NCI-H2196 (cell line): ENCODE measurements at regions not wholly inside any gene's neighbourhood (a gene's known extent, or its start where the extent isn't known, plus 50 kb on each side); places are given as distances from the start of the nearest gene placed in this dataset.

Experiments used
- DNase-seq: peaks from one replicate; lab custom pipeline; 2025; ENCODE audit not compliant: unreplicated experiment; lab: John Stamatoyannopoulos, UW

DNA sequence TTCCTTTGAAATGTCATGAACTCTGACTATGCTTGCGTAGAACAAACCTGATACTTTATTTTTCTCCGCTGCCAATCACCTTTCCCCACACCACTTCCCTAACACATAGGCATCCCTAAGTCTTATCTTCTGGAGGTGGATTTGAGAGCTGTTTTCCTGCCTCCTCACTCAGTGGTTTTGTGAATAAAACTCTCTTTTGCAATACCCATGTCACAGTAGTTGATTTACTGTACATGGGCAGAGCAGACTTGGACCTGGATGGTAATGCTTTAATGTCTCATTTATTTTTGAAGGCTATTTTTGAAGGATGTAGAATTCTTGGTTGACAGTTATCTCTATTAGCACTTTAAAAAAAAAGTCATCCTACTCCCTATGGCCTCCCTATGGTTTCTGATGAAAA lies 881.8 kb downstream of the SLITRK5 start:
- DNase-seq: no peak

DNA sequence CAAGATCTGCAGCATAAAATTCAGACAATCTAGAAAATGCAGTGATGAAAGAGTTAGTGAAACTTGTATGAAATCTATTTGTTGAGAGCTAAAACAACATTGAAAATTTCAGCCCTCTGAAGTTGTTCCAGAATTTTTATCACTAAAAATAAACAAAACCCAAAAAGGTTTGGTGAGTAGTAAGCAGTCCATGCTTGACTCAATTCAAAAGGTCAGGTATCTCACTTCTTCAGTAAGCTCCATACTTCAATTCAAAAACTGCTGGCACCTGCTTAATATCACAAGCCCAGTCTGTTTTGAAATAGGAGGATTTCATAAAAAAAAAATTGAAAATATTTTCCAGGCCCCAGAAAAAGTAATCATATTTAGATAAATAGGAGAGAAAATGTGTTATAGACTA lies 894.4 kb downstream of the SLITRK5 start:
- no peak for DNase-seq

DNA sequence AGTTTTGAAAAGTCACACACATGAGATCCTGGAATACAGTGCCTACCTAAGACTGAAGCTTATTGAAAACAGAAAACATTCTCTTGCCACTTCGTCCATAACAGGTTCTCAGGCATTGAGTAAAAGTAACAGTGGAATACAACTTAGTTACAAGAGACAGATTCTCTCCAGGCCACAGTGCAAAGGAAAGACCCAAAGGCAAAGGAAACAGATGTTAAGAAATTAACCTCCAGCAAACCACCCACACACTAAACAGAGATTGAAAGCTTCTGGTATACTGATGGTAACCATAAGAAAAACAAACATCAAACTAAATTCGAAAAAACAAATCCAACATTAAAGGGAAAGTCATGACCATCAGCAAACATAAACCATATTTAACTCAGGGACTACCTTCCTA lies 914.7 kb downstream of the SLITRK5 start:
- DNase-seq: no peak

DNA sequence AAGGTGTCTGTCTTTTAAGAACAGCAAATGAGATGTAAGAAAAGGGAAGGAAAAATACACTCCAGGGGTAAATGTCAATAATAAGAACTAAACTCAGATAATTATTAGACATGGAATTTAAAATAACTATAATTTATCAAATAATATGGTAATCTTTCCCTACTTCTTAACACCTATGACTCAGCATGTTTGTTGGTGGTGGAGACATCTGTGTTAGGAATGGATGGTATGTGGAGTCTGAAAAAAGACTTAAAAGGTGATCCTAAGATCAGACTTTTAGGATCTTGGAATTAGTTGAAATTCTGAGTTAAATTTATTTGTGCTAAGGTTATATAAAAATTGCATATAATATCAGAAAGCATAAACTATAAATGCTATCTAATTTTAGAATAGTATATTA lies 915.1 kb downstream of the SLITRK5 start:
- DNase-seq: no peak

DNA sequence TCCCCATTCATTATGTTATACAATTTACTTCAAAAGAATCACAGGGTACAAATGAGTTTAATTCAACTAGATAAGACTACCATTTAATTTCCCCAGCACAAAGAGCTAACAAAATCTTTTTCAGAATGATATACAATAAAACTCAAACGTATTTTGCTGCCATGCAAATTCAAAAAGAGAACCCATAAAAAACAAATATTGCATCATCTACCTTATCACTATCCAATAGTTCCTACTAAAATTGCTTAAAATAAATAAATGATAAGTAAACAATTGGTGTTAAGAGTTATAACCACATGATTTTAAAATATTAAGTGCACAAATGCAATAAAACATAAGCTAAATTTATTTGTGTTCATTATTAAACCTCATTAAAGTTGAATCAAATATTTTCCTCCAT lies 919.4 kb downstream of the SLITRK5 start:
- DNase-seq: no peak

DNA sequence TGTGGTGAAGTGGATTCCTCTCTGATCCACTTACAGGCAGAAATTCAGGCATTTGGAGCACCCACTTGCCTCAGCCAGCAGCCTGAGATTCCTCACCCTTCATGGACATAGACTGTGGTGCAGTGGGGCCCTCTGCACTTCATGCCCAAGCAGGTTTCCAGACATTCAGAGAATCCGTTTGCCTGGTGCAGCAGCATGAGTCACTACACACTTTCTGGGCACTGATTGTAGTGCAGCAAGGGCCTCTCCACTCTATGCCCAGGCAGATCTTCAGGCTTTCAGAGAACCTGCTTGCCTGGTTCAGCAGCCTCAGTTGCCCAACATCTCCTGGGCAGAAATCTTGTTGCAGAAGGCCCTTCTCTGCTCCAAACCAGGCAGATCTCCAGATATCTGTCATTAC lies 920.9 kb downstream of the SLITRK5 start:
- no peak for DNase-seq

DNA sequence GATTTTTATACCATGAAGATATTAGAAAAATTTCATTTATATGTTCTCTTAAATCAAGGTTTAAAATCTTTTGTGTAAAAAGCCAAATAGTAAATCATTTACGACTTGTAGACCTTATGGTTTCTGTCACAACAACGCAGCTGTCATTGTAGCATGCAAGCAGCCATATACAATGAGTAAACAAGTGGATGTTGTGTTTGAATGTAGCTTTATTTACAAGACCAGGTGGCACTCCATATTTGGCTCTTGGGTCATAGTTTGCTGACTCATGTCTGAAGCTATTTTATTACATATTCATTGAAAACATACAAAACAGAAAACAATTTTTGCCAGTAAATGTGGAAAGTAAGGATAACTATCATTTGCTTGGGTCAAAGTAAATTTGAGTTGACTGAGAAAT lies 930.8 kb downstream of the SLITRK5 start:
- DNase-seq: no peak

DNA sequence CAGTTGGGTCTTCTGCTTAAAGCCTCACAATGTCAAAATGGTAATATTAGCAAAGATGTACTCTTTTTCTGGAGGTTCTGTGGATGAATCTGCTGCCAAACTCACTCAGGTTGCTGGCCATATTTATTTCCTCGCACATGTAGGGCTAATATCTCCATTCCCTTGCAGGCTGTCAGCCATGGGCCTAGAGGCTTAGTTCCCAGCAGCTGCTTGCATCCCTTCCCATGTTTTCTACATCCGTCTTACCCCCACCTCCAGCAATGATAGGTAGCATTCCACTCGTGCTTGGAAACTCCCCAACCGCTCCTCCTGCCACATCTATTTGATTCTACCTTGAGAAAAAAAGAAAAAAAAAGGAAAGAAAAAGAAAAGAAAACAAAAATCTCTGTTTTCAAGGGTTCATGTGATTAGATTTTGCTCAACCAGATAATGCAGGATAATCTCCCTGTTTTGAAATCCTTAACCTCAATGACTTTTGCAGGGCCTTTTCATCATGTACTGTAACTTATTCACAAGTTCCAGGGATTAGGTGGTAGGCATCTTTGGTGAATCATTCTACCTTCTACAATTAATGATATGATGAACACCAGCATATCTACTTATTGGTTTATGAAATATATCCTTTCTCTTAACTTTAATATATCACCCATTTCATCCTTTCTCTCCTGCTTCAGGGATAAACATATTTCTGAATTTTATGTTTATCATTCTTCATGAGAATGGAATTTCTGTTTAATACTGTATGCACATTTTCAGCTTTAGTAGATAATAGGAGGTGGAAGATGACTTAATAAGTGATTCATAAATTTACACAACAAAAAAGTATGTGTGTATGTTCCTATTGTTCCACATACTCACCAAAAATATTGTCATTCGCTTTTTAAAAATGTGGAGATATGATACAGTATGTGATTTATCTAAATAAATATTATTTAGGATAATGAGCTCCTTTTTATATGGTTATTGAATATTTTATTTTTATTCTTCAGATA lies 931.9 kb downstream of the SLITRK5 start:
- DNase-seq: no peak

DNA sequence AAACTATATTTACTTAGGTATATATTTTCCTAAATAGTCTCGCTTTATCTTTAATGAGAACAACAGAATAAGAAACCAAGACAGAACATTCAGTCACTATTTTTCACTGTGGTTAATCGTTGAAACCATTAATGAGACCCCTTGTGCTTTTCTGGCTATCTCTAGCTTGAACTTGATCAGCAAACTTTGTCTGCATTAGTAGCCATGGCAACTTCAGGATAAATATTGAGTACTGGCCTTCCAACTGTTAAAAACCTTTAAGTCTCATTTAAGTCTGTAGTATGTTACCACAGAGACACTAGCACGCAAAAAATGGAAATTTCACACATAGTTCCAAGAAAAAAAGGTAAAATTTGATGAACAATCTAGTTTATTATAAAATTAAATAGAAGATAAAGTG lies 946.0 kb downstream of the SLITRK5 start:
- no peak for DNase-seq

DNA sequence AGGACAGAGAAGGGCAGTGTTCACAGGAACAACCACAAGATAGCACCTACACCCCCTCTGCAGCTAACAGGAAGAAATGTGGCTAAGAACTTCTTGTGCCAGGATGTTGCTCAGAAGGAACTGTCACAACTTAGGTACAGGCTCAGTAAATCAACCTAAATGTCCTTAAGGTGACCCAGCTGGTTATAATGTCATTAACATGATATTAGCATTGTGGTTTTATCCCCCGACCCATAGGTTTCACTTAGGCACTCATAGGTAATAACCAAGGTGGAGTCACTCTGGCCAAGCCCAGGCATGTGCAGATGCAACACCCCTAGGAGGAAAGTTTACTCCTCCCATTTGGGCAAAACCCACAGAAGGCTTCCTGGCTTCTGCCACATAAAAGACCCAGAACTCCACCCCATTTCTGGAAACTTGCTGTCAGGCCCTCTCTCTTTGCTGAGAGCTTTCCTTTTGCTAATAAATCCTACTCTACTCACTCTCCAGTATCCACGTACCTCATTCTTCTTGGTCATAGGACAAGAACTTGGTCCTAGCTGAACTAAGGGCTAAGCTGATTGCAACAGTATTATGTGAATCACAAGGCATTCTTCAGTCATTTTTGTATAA lies 951.3 kb downstream of the SLITRK5 start:
- DNase-seq: no peak

DNA sequence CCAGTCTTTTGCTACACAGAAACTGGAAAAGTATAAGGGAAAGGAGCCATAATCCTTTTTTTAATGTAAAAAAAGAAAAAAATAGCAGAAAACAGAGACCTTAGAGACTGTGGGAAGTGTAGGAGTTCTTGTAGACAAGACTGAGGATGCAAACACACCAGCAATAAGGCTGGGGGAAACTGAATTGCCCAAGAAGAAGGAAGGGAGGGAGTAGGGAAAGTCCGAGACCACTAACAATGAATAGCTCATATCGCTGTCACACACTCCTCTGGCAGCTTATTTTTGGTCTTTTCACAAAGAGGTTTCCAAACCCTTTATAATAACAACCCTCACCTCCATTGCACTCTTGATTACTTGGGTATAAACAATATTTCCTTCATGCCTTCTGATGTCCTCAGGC lies 952.0 kb downstream of the SLITRK5 start:
- DNase-seq: no peak

DNA sequence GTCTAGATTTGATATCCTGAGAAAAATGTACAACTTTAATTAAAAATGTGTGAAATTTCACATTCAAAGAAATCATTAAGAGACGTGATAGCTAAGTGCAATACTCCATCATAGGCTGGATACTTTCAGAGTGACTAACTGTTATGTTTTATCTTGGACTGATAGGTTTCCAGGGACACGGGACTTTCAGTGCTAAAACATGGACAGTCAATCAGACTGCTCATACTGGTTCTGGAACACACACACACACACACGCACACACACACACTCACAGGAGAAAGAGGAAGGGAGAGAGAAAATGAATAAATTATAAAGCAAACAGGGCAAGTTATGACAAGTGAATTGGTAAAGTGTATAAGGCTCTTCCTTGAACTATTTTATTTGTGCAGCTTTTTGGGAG lies 955.9 kb downstream of the SLITRK5 start:
- no peak for DNase-seq

DNA sequence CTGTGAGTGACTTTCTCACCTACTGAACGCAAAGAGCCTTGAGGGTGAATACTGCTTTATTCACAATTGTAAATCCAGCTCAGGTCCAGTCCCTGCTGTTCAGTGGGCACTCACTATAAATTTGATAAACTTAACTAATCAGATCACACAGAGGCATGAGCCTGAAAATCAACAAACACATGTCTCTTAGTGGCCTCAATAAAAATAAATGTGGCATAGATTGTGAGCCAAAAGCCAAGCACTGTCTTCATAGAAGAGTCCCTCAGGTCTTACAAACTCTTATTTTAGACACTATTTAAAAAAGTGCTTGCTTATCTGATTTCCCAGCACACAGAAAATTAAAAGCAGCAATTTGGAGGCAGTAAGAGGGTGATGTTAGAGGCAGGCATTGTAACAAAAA lies 957.7 kb downstream of the SLITRK5 start:
- DNase-seq: no peak

DNA sequence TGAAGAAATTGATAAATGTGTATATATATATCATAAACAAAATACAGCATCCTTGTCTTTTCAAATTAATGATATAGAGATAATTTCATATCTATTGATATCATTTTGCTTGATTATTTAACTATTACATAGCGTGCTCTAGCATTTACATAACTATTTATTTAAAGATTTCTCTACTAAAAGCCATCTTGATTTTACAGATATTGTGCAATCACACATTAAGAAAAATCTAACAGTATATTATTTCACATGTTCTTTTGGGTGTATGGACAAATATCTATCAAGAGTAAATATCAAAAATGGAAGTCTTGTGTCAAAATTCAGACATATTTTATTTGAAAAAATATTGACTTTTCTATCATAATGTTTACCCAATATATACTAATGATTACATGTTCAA lies 966.8 kb downstream of the SLITRK5 start:
- no peak for DNase-seq

DNA sequence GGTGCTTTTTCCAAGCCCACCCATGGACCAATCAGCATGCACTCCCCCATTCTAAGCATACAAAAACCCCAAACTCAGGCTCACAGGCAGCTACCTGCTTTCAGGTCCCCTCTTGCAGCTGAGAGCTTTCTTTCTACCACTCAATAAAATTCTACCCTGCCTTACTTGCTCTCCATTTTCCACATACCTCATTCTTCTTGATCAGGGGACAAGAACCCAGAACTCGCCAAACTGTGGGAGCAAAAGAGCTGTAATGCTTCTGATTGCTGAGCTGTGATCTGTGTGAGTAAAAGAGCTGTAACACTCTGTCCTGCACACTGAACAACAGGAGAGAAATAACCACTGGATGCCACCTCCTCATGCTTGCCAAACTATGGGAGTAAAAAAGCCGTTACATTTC lies 972.1 kb downstream of the SLITRK5 start:
- no peak for DNase-seq

DNA sequence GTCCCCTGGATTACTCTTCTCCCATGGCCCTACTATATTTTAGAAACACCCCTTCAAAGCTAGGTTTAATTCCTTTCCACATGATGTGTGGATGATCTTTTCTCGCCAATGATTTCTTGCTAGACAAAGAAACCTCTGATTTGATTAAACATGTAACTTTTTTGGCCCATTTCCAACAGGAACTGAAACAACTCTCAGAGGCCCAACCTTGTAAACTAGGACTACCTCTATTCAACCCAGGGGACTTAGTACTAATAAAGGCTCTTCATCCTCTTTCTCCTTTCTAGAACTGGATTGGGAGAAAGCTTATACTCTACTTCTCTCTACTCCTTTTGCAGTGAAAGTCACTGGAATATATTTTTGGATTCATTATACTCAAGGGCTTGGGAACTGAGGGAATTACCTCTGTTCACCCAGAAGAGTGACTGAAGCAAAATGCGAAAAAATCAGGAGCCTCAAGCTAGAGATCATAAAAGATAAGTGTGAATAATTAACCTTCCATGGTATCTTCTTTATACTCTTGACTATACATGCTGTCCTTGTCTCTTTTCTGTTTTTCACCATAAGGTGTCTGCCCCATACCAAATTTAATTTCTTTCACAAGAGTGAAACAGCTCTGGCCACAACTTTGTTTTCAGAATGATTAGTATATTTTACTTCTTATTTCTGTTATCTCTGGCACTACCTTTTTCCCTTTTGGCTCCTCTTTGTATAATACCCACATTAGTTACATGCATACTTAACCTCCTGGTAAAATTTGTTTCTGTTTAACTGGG lies 977.6 kb downstream of the SLITRK5 start:
- no peak for DNase-seq

DNA sequence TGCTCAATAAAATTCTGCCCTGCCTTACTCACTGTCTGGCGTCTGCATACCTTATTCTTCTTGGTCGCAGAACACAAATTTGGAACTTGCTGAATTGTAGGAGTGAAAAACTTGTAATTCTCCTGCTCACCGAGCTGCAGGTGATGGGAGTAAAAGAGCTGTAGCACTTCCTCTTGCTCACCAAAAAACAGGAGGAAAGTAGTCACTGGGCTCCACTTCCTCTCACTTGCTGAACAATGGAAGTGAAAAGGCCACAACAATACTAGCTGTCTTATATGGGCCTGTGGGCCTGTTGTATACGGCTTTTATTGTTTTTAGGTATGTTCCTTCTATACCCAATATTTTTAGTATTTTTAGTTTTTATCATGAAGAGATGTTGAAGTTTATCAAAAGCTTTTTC lies 978.7 kb downstream of the SLITRK5 start:
- DNase-seq: no peak

DNA sequence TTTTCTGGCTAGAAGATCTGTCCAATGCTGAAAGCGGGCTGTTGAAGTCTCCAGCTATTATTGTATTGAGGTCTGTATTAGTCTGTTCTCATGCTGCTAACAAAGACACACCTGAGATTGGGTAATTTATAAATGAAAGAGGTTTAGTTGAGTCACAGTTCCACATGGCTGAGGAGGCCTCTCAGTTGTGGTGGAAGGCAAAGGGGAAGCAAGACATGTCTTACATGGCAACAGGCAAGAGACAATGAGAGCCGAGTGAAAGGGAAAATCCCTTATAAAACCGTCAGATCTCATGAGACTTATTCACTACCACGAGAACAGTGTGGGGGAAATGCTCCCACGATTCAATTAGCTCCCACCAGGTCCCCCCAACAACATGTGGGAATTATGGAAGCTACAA lies 980.4 kb downstream of the SLITRK5 start:
- DNase-seq: no peak

DNA sequence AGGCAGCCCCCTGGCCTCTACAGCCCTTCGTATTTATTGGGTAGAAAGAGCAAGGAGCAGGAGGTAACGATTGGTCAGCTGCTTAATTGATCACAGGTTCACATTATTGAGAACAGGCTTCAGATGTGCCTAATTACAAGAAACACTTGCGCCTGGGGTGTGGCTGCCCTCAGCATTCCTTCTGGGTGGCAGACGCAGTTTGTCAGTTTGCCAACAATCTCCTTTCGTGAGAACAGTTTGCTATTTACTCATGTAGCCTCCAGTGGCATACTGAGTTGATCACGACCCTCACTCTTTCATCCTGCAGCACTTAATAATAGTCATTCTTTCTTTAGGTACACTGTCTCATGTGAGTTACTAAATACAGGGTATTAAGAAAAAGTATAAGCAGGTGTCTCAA lies 985.6 kb downstream of the SLITRK5 start:
- DNase-seq: no peak

DNA sequence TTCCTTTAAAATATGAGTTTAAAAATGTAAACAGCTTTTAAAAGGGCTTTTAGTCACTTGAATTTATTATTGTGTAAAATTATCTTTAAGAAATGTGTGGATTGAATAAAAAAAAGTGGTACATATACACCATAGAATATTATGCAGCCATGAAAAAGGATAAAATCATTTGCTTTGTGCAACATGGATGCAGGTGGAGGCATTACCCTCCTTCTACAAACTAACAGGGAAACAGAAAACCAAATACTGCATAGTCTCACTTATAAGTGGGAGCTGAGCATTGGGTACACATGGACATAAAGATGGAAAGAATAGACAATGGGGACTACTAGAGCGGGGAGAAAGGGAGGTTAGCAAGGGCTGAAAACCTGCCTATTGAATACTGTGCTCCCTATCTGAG lies 999.3 kb downstream of the SLITRK5 start:
- DNase-seq: no peak

DNA sequence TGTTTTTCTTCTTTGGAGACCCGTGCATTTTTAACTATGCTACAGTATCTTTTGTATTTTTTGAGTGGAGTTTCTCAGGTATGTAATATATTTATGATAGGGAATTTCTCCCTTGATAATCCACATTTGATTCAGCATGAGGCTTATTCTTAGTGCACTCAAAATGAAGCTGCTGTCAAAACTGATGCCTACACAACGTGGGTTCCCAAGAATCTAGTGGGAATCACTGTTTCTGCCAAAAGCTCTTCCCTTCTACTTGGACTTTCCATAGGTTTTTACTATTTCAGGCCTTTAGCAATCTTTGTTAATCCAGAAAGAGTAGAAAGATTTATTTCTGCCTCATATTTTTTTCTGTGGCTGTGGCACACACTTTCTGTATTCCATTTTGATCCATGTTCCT lies 1003.7 kb downstream of the SLITRK5 start:
- no peak for DNase-seq
